HG02763 (cell line): ENCODE measurements at regions not wholly inside any gene's neighbourhood (a gene's known extent, or its start where the extent isn't known, plus 50 kb on each side); places are given as distances from the start of the nearest gene placed in this dataset.

Experiments used
- ATAC-seq: cut with Tn5 transposase; IDR thresholded peaks from one replicate; pipeline ENCODE4 v1.9.1; 2021; ENCODE audit warnings: mild to moderate bottlenecking, moderate library complexity; ENCODE audit not compliant: unreplicated experiment

GRCh38 chr10:128280271-128280670 is 154.0 kb upstream of the MKI67 start:
- ATAC-seq: no peak

GRCh38 chr10:128281343-128281742 is 155.1 kb upstream of the MKI67 start:
- ATAC-seq: no peak

- no peak for ATAC-seq
Observed at GRCh38 chr10:128281861-128282260, 155.6 kb upstream of the MKI67 start.

- ATAC-seq: no peak
Observed at GRCh38 chr10:128286141-128286761, 160.0 kb upstream of the MKI67 start.

GRCh38 chr10:128286762-128287500 is 160.7 kb upstream of the MKI67 start:
- ATAC-seq: no peak

- no peak for ATAC-seq
Observed at GRCh38 chr10:128287921-128288320, 161.7 kb upstream of the MKI67 start.

GRCh38 chr10:128289621-128290020 is 163.4 kb upstream of the MKI67 start:
- ATAC-seq: no peak

GRCh38 chr10:128295003-128295402 is 168.8 kb upstream of the MKI67 start:
- ATAC-seq: no peak

- ATAC-seq: no peak
Observed at GRCh38 chr10:128296253-128297007, 170.2 kb upstream of the MKI67 start.

- no peak for ATAC-seq
Observed at GRCh38 chr10:128297709-128298378, 171.6 kb upstream of the MKI67 start.

GRCh38 chr10:128298587-128298986 is 172.4 kb upstream of the MKI67 start:
- no peak for ATAC-seq

GRCh38 chr10:128300290-128300824 is 174.1 kb upstream of the MKI67 start:
- no peak for ATAC-seq

- ATAC-seq: no peak
Observed at GRCh38 chr10:128301051-128301450, 174.8 kb upstream of the MKI67 start.

GRCh38 chr10:128302808-128303207 is 176.6 kb upstream of the MKI67 start:
- no peak for ATAC-seq

GRCh38 chr10:128304271-128304670 is 178.0 kb upstream of the MKI67 start:
- no peak for ATAC-seq

GRCh38 chr10:128305601-128306345 is 179.6 kb upstream of the MKI67 start:
- no peak for ATAC-seq

- no peak for ATAC-seq
Observed at GRCh38 chr10:128306535-128306934, 180.3 kb upstream of the MKI67 start.

GRCh38 chr10:128306966-128307365 is 180.7 kb upstream of the MKI67 start:
- ATAC-seq: no peak

- ATAC-seq: no peak
Observed at GRCh38 chr10:128307820-128308219, 181.6 kb upstream of the MKI67 start.

GRCh38 chr10:128310971-128311658 is 184.9 kb upstream of the MKI67 start:
- ATAC-seq: no peak
